ENCODE measurements at regions not wholly inside any gene's neighbourhood (a gene's known extent, or its start where the extent isn't known, plus 50 kb on each side); places are given as distances from the start of the nearest gene placed in this dataset.

- TF ChIP-seq CHD7 (IDR thresholded peaks at IDR 0.05; ENCODE audit: insufficient replicate concordance, low read length) (no peak), ATF3 (IDR thresholded peaks at IDR 0.05; ENCODE audit: insufficient read depth, low read depth, low read length) (no peak), SP2 (IDR thresholded peaks at IDR 0.05; ENCODE audit: low read length) (no peak)
Measured at GRCh38 chr4:111792632-111793031, 352.6 kb upstream of the FAM241A start (continued).
